A673 (cell line): ENCODE measurements at regions not wholly inside any gene's neighbourhood (a gene's known extent, or its start where the extent isn't known, plus 50 kb on each side); places are given as distances from the start of the nearest gene placed in this dataset.
A peak's percentile ranks its signal among the peaks of the same experiment; 100 is the strongest.

Experiments used
- BruUV-seq: library from RNA; stranded (reverse); fragments of 400-500 nt; replicated peaks from 2 replicates; lab custom pipeline; 2021; lab: Mats Ljungman, UMichigan
- CTCF ChIA-PET: fragments of 300-600 bp; sonication (Branson Sonifier 250); formaldehyde crosslinking; loops from one replicate; lab custom pipeline; 2022; ENCODE audit warnings: antibody characterized with exemption; lab: Charles Lee
- POLR2A ChIA-PET: fragments of 300-600 bp; sonication (Branson Sonifier 250); formaldehyde crosslinking; loops from one replicate; lab custom pipeline; 2022; ENCODE audit warnings: antibody characterized with exemption; ENCODE audit not compliant: low non-redundant PET; lab: Charles Lee
- DNase-seq: peaks from one replicate; pipeline ENCODE4 v3.0.0-alpha.2; 2015; ENCODE audit warnings: low spot score
- H3K27ac ChIP-seq: fragments of 200-600 bp; sonication (generic); 2 replicates; pipeline ENCODE4 v1.5.1; 2016; ENCODE audit warnings: mixed run types, low read depth, mild to moderate bottlenecking, mixed read lengths, antibody characterized with exemption, low read length; ENCODE audit not compliant: poor library complexity, severe bottlenecking
- H3K27me3 ChIP-seq: fragments of 200-600 bp; sonication (generic); replicated peaks from 2 replicates; pipeline ENCODE4 v1.6.1; 2017; ENCODE audit warnings: mixed run types, low read depth, mild to moderate bottlenecking, mixed read lengths, antibody characterized with exemption, low read length; ENCODE audit not compliant: insufficient read depth, poor library complexity
- H3K36me3 ChIP-seq: fragments of 200-600 bp; sonication (generic); 2 replicates; pipeline ENCODE4 v1.6.1; 2016; ENCODE audit warnings: mixed run types, mild to moderate bottlenecking, mixed read lengths, antibody characterized with exemption, low read length; ENCODE audit not compliant: insufficient read depth, poor library complexity, severe bottlenecking
- H3K4me1 ChIP-seq: fragments of 200-600 bp; sonication (generic); 2 replicates; pipeline ENCODE4 v1.6.1; 2017; ENCODE audit warnings: mixed run types, mild to moderate bottlenecking, mixed read lengths, antibody characterized with exemption, low read length; ENCODE audit not compliant: insufficient read depth, poor library complexity, severe bottlenecking
- H3K4me3 ChIP-seq: fragments of 200-600 bp; sonication (generic); 2 replicates; pipeline ENCODE4 v1.5.1; 2016; ENCODE audit warnings: low read depth, mixed run types, mild to moderate bottlenecking, mixed read lengths, low read length; ENCODE audit not compliant: poor library complexity, severe bottlenecking
- H3K9me3 ChIP-seq: fragments of 200-600 bp; sonication (generic); 2 replicates; pipeline ENCODE4 v1.6.1; 2016; ENCODE audit warnings: mixed run types, low read depth, mild to moderate bottlenecking, mixed read lengths, antibody characterized with exemption, low read length; ENCODE audit not compliant: poor library complexity, severe bottlenecking
- EZH2 ChIP-seq: fragments of 200-600 bp; sonication (generic); IDR thresholded peaks from 2 replicates; pipeline ENCODE4 v1.6.1; 2017; ENCODE audit warnings: borderline replicate concordance, low read depth, mild to moderate bottlenecking, mixed read lengths, antibody characterized with exemption, low read length; ENCODE audit not compliant: poor library complexity, severe bottlenecking
- intact Hi-C: fragments of 100-400 bp; cut with micrococcal nuclease; formaldehyde crosslinking; loops from one replicate; pipeline ENCODE4 v1.10.0; 2022; ENCODE audit not compliant: unreplicated experiment
- TF ChIP-seq, protein P1 (sequence below): fragments of 300-800, 200-600 bp; sonication (generic); conservative IDR thresholded peaks from 2 replicates; pipeline ENCODE4 v1.5.1; 2017; ENCODE audit warnings: low read depth, mild to moderate bottlenecking, antibody characterized with exemption, low read length, moderate library complexity, mixed read lengths

- Histone ChIP-seq H3K4me3 (no peak overlapping the region), H3K27ac (no peak overlapping the region), H3K27me3 (no peaks in the 10 kb centered on the region), H3K36me3 (no peaks in the 10 kb centered on the region), H3K4me1 (no peaks in the 10 kb centered on the region), H3K9me3 (no peaks in the 10 kb centered on the region)
- intact Hi-C loops, result no loop called here
- ChIA-PET CTCF (no interaction called here), POLR2A (no interaction called here)
- TF ChIP-seq EZH2, result no peak
- TF ChIP-seq, protein P1, sequence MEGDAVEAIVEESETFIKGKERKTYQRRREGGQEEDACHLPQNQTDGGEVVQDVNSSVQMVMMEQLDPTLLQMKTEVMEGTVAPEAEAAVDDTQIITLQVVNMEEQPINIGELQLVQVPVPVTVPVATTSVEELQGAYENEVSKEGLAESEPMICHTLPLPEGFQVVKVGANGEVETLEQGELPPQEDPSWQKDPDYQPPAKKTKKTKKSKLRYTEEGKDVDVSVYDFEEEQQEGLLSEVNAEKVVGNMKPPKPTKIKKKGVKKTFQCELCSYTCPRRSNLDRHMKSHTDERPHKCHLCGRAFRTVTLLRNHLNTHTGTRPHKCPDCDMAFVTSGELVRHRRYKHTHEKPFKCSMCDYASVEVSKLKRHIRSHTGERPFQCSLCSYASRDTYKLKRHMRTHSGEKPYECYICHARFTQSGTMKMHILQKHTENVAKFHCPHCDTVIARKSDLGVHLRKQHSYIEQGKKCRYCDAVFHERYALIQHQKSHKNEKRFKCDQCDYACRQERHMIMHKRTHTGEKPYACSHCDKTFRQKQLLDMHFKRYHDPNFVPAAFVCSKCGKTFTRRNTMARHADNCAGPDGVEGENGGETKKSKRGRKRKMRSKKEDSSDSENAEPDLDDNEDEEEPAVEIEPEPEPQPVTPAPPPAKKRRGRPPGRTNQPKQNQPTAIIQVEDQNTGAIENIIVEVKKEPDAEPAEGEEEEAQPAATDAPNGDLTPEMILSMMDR, result no peak
- no TSS peak for BruUV-seq
- no peak for DNase-seq
Measured at GRCh38 chr21:41630917-41631316, 123.0 kb upstream of the TMPRSS2 start.

DNA sequence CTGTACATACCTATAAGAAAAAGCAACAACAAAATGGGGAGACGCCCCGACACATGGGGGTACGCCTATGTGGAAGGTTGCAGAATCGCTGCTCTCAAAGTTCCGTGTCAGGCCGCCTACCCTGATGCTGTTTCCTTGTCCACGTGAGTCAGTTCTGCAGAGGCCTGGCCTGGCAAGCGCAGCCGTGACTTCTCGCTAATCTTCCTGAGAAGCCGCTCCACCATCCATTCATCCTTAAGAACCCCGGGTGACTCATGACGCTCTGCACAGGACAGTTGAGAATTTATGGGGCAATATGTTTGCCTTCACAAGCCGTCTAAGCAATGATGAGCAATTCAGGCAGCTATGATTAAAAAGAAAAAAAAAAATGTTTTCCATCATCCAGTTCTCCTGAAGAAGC is 122.3 kb upstream of the TMPRSS2 start:
- CTCF ChIA-PET, result no interaction called here
- no peak overlapping the region for H3K27ac ChIP-seq

GRCh38 chr21:41628256-41628655 is 120.3 kb upstream of the TMPRSS2 start:
- Histone ChIP-seq H3K27me3 (no peaks in the 10 kb centered on the region), H3K4me1 (no peaks in the 10 kb centered on the region), H3K9me3 (no peaks in the 10 kb centered on the region), H3K36me3 (no peaks in the 10 kb centered on the region), H3K4me3 (no peak overlapping the region), H3K27ac (no peak overlapping the region)
- ChIA-PET CTCF (no interaction called here), POLR2A (no interaction called here)
- DNase-seq, result no peak
- intact Hi-C loops, result no loop called here
- BruUV-seq, result no TSS peak
- TF ChIP-seq, protein P1, result no peak
- TF ChIP-seq EZH2, result no peak

More for the DNA sequence above, 122.3 kb upstream of the TMPRSS2 start:
- intact Hi-C loops, result no loop called here
- peak; percentile 43 for DNase-seq
- Histone ChIP-seq H3K27me3 (no peaks in the 10 kb centered on the region), H3K36me3 (no peaks in the 10 kb centered on the region), H3K9me3 (no peaks in the 10 kb centered on the region), H3K4me3 (no peak overlapping the region), H3K4me1 (no peaks in the 10 kb centered on the region)
- POLR2A ChIA-PET, result no interaction called here
- TF ChIP-seq, protein P1, result no peak
- TF ChIP-seq EZH2, result no peak
- BruUV-seq, result no TSS peak
